ENCODE measurements at regions not wholly inside any gene's neighbourhood (a gene's known extent, or its start where the extent isn't known, plus 50 kb on each side); places are given as distances from the start of the nearest gene placed in this dataset.

GRCh38 chr10:44234483-44234875 lies 150.4 kb downstream of the CXCL12 start:
- no peak overlapping the region for H3K4ac ChIP-seq (replicated peaks; ENCODE audit: insufficient read length, low read depth, low read length)
- H3K18ac ChIP-seq (ENCODE audit: extremely low read depth, low read length): no peak overlapping the region; the same call in 1 of the 2 replicates
- no peaks in the 10 kb centered on the region; the same call in 1 of the 2 replicates for H3K23me2 ChIP-seq (ENCODE audit: low read depth, low read length)
- no peaks in the 10 kb centered on the region for H3K79me2 ChIP-seq (ENCODE audit: control insufficient read depth in 1 of 2, insufficient read depth in 2 of 2, low read length in 2 of 2)
- H3K79me1 ChIP-seq (ENCODE audit: low read depth, low read length): no peaks in the 10 kb centered on the region
- H3K56ac ChIP-seq (replicated peaks; ENCODE audit: insufficient read length, low read depth, low read length): no peak overlapping the region
- POLR2A ChIA-PET (ENCODE audit: partially characterized antibody): interaction anchor here (0.9 to 1.7 kb wide), 4 partner anchors 10 to 61 kb away, joined by 3 to 5 read pairs (median 4); no protein-coding TSS in a partner anchor
- H3K9ac ChIP-seq (replicated peaks in 1 of 4; ENCODE audit: extremely low read depth in 1 of 4, low read depth in 3 of 4, low read length in 3 of 4): no peak overlapping the region
- 0 out of 7 replicates have a peak, but pooled peaks cover 0 to 3% (median 0%) of the 10 kb centered on the region in 4 experiments for H3K27me3 ChIP-seq (replicated peaks in 1 of 4; ENCODE audit: control insufficient read depth in 3 of 4, extremely low read depth in 1 of 4, insufficient read depth in 3 of 4, low read length in 3 of 4)
- H4K8ac ChIP-seq (ENCODE audit: extremely low read depth, insufficient read depth, low read length): no peak overlapping the region
- no peaks in the 10 kb centered on the region for H3K9me3 ChIP-seq (ENCODE audit: insufficient read depth in 2 of 2, low read depth in 1 of 2, low read length in 1 of 2)
- H2BK120ac ChIP-seq (replicated peaks; ENCODE audit: low read depth, low read length): peak overlapping the region; percentile 70
- H3K4me3 ChIP-seq (ENCODE audit: extremely low read depth in 1 of 4, insufficient read depth in 2 of 4, low read depth in 3 of 4, low read length in 4 of 4): peak overlapping the region in 1 of 4 experiments; percentile 35; a peak in 1 of 8 replicates
- TF ChIP-seq KDM1A (IDR thresholded peaks at IDR 0.05; ENCODE audit: borderline replicate concordance, low read length): no peak
- no peak for TF ChIP-seq GABPA (IDR thresholded peaks at IDR 0.05; ENCODE audit: borderline replicate concordance, insufficient read depth, low read length)
- no peak for TF ChIP-seq CHD2 (IDR thresholded peaks at IDR 0.05; ENCODE audit: low read length)
- no peak for TF ChIP-seq SP2 (IDR thresholded peaks at IDR 0.05; ENCODE audit: low read length)
- no peak for TF ChIP-seq RFX5 (IDR thresholded peaks at IDR 0.05; ENCODE audit: borderline replicate concordance, low read depth, low read length)
- no peak for TF ChIP-seq JUN (IDR thresholded peaks at IDR 0.05; ENCODE audit: low read depth, low read length)
- no peak for TF ChIP-seq BACH1 (IDR thresholded peaks at IDR 0.05; ENCODE audit: low read length)
- TF ChIP-seq RBBP5 (IDR thresholded peaks at IDR 0.05; ENCODE audit: borderline replicate concordance, low read depth, low read length): no peak
- no peak for TF ChIP-seq CREB1 (IDR thresholded peaks at IDR 0.05)
- no peak for TF ChIP-seq NRF1 (IDR thresholded peaks at IDR 0.05; ENCODE audit: low read depth, low read length)
- FAIRE-seq: peak; percentile 7
- 53% methylated on average over 3 of the region's 3 CpGs; no CpG with 5 or more reads in 1 of the 2 experiments for WGBS, 2 experiments (ENCODE audit: extremely low coverage in 1 of 2, insufficient coverage in 1 of 2, insufficient read length in 1 of 2, insufficient replicate concordance in 2 of 2, low coverage in 1 of 2, low lambda C conversion rate in 2 of 2, missing lambda C conversion rate in 1 of 2)
- no peak overlapping the region for H3K27ac ChIP-seq (ENCODE audit: low read depth, low read length)
- peaks cover 11 to 19% (median 17%) of the 10 kb centered on the region in 4 experiments for H3K4me1 ChIP-seq (replicated peaks in 1 of 4; ENCODE audit: control insufficient read depth in 3 of 4, insufficient read depth in 4 of 4, low read length in 3 of 4)
- H3K23ac ChIP-seq (ENCODE audit: insufficient read length): no peak overlapping the region
- H3K4me2 ChIP-seq (ENCODE audit: insufficient read depth in 1 of 2, low read depth in 2 of 2, low read length in 2 of 2): peak overlapping the region; percentile 38 to 62
- H4K91ac ChIP-seq (replicated peaks; ENCODE audit: insufficient read length, low read length): peak overlapping the region; percentile 48
- peak overlapping the region; percentile 86 for H4K5ac ChIP-seq (ENCODE audit: insufficient read length, low read depth, low read length)
- no peak overlapping the region for H2BK15ac ChIP-seq (ENCODE audit: low read length)
- no peak overlapping the region for H3K14ac ChIP-seq (ENCODE audit: insufficient read length)
- peak overlapping the region; percentile 41; the same call in 1 of the 2 replicates for H2BK12ac ChIP-seq (ENCODE audit: low read depth, low read length)
- no peaks in the 10 kb centered on the region for H3K36me3 ChIP-seq (ENCODE audit: control insufficient read depth in 2 of 4, insufficient read depth in 4 of 4, low read length in 3 of 4)
- H4K20me1 ChIP-seq (replicated peaks in 1 of 2; ENCODE audit: control insufficient read depth in 1 of 2, insufficient read depth in 2 of 2, low read length in 2 of 2): no peaks in the 10 kb centered on the region
- peak overlapping the region; percentile 3; the same call in 1 of the 2 replicates for H2AFZ ChIP-seq (ENCODE audit: low read length)
- H2BK20ac ChIP-seq (ENCODE audit: low read length): peak overlapping the region; percentile 82
- H2BK5ac ChIP-seq (ENCODE audit: low read depth, low read length): peak overlapping the region; percentile 76; the same call in 1 of the 2 replicates
- no peak for DNase-seq (ENCODE audit: low read depth in 1 of 2, low spot score in 2 of 2)
- H2AK5ac ChIP-seq (ENCODE audit: low read depth, low read length): no peak overlapping the region
- CTCF ChIA-PET (ENCODE audit: partially characterized antibody): interaction anchor here (1.0 to 2.0 kb wide), 3 partner anchors 9 to 57 kb away, joined by 4 to 5 read pairs (median 4); no protein-coding TSS in a partner anchor

Measured in H1 (cell line).